ENCODE measurements at regions not wholly inside any gene's neighbourhood (a gene's known extent, or its start where the extent isn't known, plus 50 kb on each side); places are given as distances from the start of the nearest gene placed in this dataset.

GRCh38 chr3:63015614-63016309 lies 140.5 kb upstream of the CADPS start (continued):
- TF ChIP-seq E2F1 (CRISPR knock-in tag; IDR thresholded peaks at IDR 0.05) (no peak), GRHL2 (CRISPR knock-in tag; IDR thresholded peaks at IDR 0.05; ENCODE audit: insufficient replicate concordance, severe bottlenecking) (no peak), STAT6 (CRISPR knock-in tag; conservative IDR thresholded peaks at IDR 0.05; ENCODE audit: low read depth) (no peak), JAZF1 (CRISPR knock-in tag; IDR thresholded peaks at IDR 0.05) (no peak), ZNF121 (CRISPR knock-in tag; IDR thresholded peaks at IDR 0.05) (no peak), NFYB (CRISPR knock-in tag; conservative IDR thresholded peaks at IDR 0.05; ENCODE audit: low read depth) (no peak), RELA (CRISPR knock-in tag; IDR thresholded peaks at IDR 0.05; ENCODE audit: borderline replicate concordance) (no peak), ATF3 (CRISPR knock-in tag; conservative IDR thresholded peaks at IDR 0.05) (no peak), ZBTB21 (CRISPR knock-in tag; IDR thresholded peaks at IDR 0.05; ENCODE audit: borderline replicate concordance) (peak; percentile 78), USF1 (CRISPR knock-in tag; IDR thresholded peaks at IDR 0.05) (no peak), ZNF532 (CRISPR knock-in tag; IDR thresholded peaks at IDR 0.05; ENCODE audit: borderline replicate concordance) (no peak), ETV6 (CRISPR knock-in tag; IDR thresholded peaks at IDR 0.05) (peak; percentile 87), PREB (CRISPR knock-in tag; IDR thresholded peaks at IDR 0.05; ENCODE audit: borderline replicate concordance) (no peak), FOXP1 (CRISPR knock-in tag; IDR thresholded peaks at IDR 0.05; ENCODE audit: borderline replicate concordance) (peak; percentile 92; the same call in 1 of the 2 replicates), CREB1 (CRISPR knock-in tag; IDR thresholded peaks at IDR 0.05) (0 out of 2 replicates have a peak, but pooled peaks have one; percentile 40), OVOL2 (CRISPR knock-in tag; IDR thresholded peaks at IDR 0.05; ENCODE audit: borderline replicate concordance) (no peak), TCF7 (CRISPR knock-in tag; IDR thresholded peaks at IDR 0.05; ENCODE audit: low read depth) (no peak), GABPB1 (CRISPR knock-in tag; IDR thresholded peaks at IDR 0.05) (no peak), NR2C2 (CRISPR knock-in tag; IDR thresholded peaks at IDR 0.05) (no peak), ZNF138 (CRISPR knock-in tag; conservative IDR thresholded peaks at IDR 0.05) (0 out of 2 replicates have a peak, but pooled peaks have one; percentile 26), ZNF423 (CRISPR knock-in tag; IDR thresholded peaks at IDR 0.05) (peak; percentile 52; the same call in 1 of the 2 replicates), ZNF671 (CRISPR knock-in tag; IDR thresholded peaks at IDR 0.05) (no peak), IRF1 (CRISPR knock-in tag; IDR thresholded peaks at IDR 0.05) (no peak), KAT7 (CRISPR knock-in tag; IDR thresholded peaks at IDR 0.05; ENCODE audit: borderline replicate concordance) (no peak), GTF2I (CRISPR knock-in tag; conservative IDR thresholded peaks at IDR 0.05) (no peak), ATF2 (CRISPR knock-in tag; IDR thresholded peaks at IDR 0.05; ENCODE audit: borderline replicate concordance, low read depth) (no peak), NR1H2 (CRISPR knock-in tag; IDR thresholded peaks at IDR 0.05) (no peak)
